Skeletal muscle satellite cell (primary cell): ENCODE measurements at regions not wholly inside any gene's neighbourhood (a gene's known extent, or its start where the extent isn't known, plus 50 kb on each side); places are given as distances from the start of the nearest gene placed in this dataset.
"Not testable (repeated sequence)": the region's sequence is repeated elsewhere in the genome, so short reads cannot be mapped to it uniquely, and the experiment has no call there.

ENCODE experiments used
- H3K27me3 ChIP-seq: 2 replicates; pipeline ENCODE4 v1.7.0; 2013; ENCODE audit warnings: low read length; ENCODE audit not compliant: control insufficient read depth, insufficient read depth
- H3K36me3 ChIP-seq: 2 replicates; pipeline ENCODE4 v1.7.0; 2013; ENCODE audit warnings: mild to moderate bottlenecking, control low read depth, low read length; ENCODE audit not compliant: insufficient read depth
- H3K4me1 ChIP-seq: 2 replicates; pipeline ENCODE4 v1.7.0; 2013; ENCODE audit warnings: low read length; ENCODE audit not compliant: control insufficient read depth, insufficient read depth
- H3K4me2 ChIP-seq: 2 replicates; pipeline ENCODE4 v1.7.0; 2013; ENCODE audit warnings: mild to moderate bottlenecking, low read length
- H3K4me3 ChIP-seq: 2 replicates; pipeline ENCODE4 v1.7.0; 2013; ENCODE audit warnings: low read length
- H3K9ac ChIP-seq: 2 replicates; pipeline ENCODE4 v1.7.0; 2013; ENCODE audit warnings: mild to moderate bottlenecking, low read depth, low read length, moderate library complexity
- H3K9me3 ChIP-seq: replicated peaks from 2 replicates; pipeline ENCODE4 v1.7.0; 2013; ENCODE audit warnings: mild to moderate bottlenecking, control low read depth, low read length

- H3K9me3 ChIP-seq, H3K27me3 ChIP-seq: not testable (repeated sequence)
Observed at GRCh38 chr9:14989336-14989735, 79.1 kb upstream of the FREM1 start.

GRCh38 chr9:14987858-14988257 is 77.6 kb upstream of the FREM1 start:
- no peaks in the 10 kb centered on the region for H3K9me3 ChIP-seq

More at GRCh38 chr9:14989336-14989735, 79.1 kb upstream of the FREM1 start:
- H3K4me3 ChIP-seq, H3K9ac ChIP-seq, H3K4me1 ChIP-seq, H3K36me3 ChIP-seq, H3K4me2 ChIP-seq: not testable (repeated sequence)

GRCh38 chr9:14985419-14985818 is 75.2 kb upstream of the FREM1 start:
- Histone ChIP-seq H3K4me3 (no peak overlapping the region), H3K9ac (no peak overlapping the region), H3K4me2 (no peak overlapping the region)

More at GRCh38 chr9:14987858-14988257, 77.6 kb upstream of the FREM1 start:
- H3K4me3 ChIP-seq = no peak overlapping the region
- no peaks in the 10 kb centered on the region for H3K27me3 ChIP-seq
- H3K4me1 ChIP-seq = no peaks in the 10 kb centered on the region
- no peak overlapping the region for H3K4me2 ChIP-seq
- no peak overlapping the region for H3K9ac ChIP-seq
- H3K36me3 ChIP-seq = no peaks in the 10 kb centered on the region

GRCh38 chr9:14983599-14983998 is 73.4 kb upstream of the FREM1 start:
- Histone ChIP-seq H3K4me3 (no peak overlapping the region), H3K9me3 (no peaks in the 10 kb centered on the region), H3K4me1 (no peaks in the 10 kb centered on the region), H3K36me3 (no peaks in the 10 kb centered on the region), H3K4me2 (no peak overlapping the region), H3K9ac (no peak overlapping the region), H3K27me3 (no peaks in the 10 kb centered on the region)

More at GRCh38 chr9:14985419-14985818, 75.2 kb upstream of the FREM1 start:
- Histone ChIP-seq H3K4me1 (no peaks in the 10 kb centered on the region), H3K27me3 (no peaks in the 10 kb centered on the region), H3K36me3 (no peaks in the 10 kb centered on the region), H3K9me3 (no peaks in the 10 kb centered on the region)

GRCh38 chr9:14981291-14981950 is 71.2 kb upstream of the FREM1 start:
- no peaks in the 10 kb centered on the region for H3K36me3 ChIP-seq
- H3K4me2 ChIP-seq = no peak overlapping the region
- H3K9ac ChIP-seq = no peak overlapping the region
- no peaks in the 10 kb centered on the region for H3K9me3 ChIP-seq
- no peaks in the 10 kb centered on the region for H3K27me3 ChIP-seq
- H3K4me1 ChIP-seq = no peaks in the 10 kb centered on the region
- H3K4me3 ChIP-seq = no peak overlapping the region

GRCh38 chr9:14978022-14979000 is 68.1 kb upstream of the FREM1 start:
- Histone ChIP-seq H3K36me3 (no peaks in the 10 kb centered on the region), H3K9me3 (no peaks in the 10 kb centered on the region), H3K4me2 (no peak overlapping the region), H3K9ac (no peak overlapping the region), H3K4me1 (no peaks in the 10 kb centered on the region), H3K4me3 (no peak overlapping the region), H3K27me3 (no peaks in the 10 kb centered on the region)

- Histone ChIP-seq H3K4me3 (no peak overlapping the region), H3K9ac (no peak overlapping the region), H3K4me1 (no peaks in the 10 kb centered on the region), H3K27me3 (no peaks in the 10 kb centered on the region), H3K9me3 (no peaks in the 10 kb centered on the region), H3K4me2 (no peak overlapping the region), H3K36me3 (no peaks in the 10 kb centered on the region)
Observed at GRCh38 chr9:14967450-14968321, 57.5 kb upstream of the FREM1 start.

- Histone ChIP-seq H3K9ac (no peak overlapping the region), H3K4me1 (no peaks in the 10 kb centered on the region), H3K9me3 (no peaks in the 10 kb centered on the region), H3K4me3 (no peak overlapping the region), H3K4me2 (no peak overlapping the region), H3K27me3 (no peaks in the 10 kb centered on the region), H3K36me3 (no peaks in the 10 kb centered on the region)
Observed at GRCh38 chr9:14962193-14962882, 52.1 kb upstream of the FREM1 start.

- H3K4me1 ChIP-seq = no peaks in the 10 kb centered on the region
- H3K4me2 ChIP-seq = no peak overlapping the region
- no peaks in the 10 kb centered on the region for H3K27me3 ChIP-seq
- H3K36me3 ChIP-seq = no peaks in the 10 kb centered on the region
- H3K9me3 ChIP-seq = no peaks in the 10 kb centered on the region
- H3K4me3 ChIP-seq = no peak overlapping the region
- H3K9ac ChIP-seq = no peak overlapping the region
Observed at GRCh38 chr9:14961372-14962068, 51.3 kb upstream of the FREM1 start.

GRCh38 chr9:14960881-14961280 is 50.7 kb upstream of the FREM1 start:
- Histone ChIP-seq H3K4me2 (no peak overlapping the region), H3K27me3 (no peaks in the 10 kb centered on the region), H3K4me1 (no peaks in the 10 kb centered on the region), H3K9me3 (no peaks in the 10 kb centered on the region), H3K36me3 (no peaks in the 10 kb centered on the region), H3K4me3 (no peak overlapping the region), H3K9ac (no peak overlapping the region)
